Activated naive CD4-positive, alpha-beta T cell (primary cell): ENCODE measurements at regions not wholly inside any gene's neighbourhood (a gene's known extent, or its start where the extent isn't known, plus 50 kb on each side); places are given as distances from the start of the nearest gene placed in this dataset.
"Not testable (repeated sequence)": the region's sequence is repeated elsewhere in the genome, so short reads cannot be mapped to it uniquely, and the experiment has no call there.

Source experiments
- DNase-seq, 4 experiments: peaks; one replicate each; lab custom pipeline; 2025; lab: John Stamatoyannopoulos, UW

DNA sequence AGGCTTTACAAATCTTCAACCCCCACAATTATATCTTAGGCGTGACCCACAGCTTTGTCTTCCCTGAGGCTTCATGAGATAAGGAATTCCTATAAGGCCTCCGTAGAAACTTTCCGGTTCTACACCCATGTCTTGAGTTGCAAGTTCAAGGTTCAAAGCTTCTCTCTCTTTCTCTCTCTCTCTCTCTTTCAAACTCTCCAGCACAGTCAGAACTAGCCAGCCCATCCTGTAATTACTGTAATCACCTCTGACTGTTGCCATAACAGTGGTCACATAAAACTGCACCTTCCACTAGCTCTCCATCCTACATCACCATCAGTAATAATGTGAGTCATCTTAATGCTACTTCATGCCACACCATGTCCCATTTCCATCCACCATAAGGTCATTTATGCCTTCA, 90.0 kb upstream of the NFASC start:
- no peak for DNase-seq

DNA sequence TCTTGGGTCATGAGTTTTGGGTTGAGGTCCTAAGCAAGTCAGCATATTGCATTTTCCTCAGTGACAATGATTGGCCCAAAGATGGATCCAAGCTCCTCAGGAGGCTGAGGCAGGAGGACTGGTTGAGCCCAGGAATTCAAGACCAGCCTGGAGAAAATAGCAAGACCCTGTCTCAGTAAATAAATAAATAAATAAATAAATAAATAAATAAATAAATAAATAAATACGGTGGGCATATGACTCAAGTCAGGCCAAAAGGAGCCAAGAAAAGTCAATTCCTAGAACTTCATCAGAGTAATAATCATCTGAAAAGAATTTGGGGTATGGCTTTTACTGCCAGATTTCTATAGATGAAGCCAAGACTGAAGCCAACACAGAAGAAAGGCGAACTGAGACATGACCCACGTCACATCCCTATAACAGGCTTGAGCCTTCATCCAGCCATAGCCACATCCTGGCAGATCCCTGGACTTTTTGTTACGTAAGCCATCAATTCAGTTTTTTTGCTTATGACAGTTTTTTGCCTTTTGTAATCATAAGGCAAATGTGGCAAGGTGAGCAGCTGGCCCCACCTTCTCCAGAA, 88.5 kb upstream of the NFASC start:
- DNase-seq = no peak

GRCh38 chr1:204785023-204785422, 85.6 kb upstream of the NFASC start:
- DNase-seq = not testable (repeated sequence)

DNA sequence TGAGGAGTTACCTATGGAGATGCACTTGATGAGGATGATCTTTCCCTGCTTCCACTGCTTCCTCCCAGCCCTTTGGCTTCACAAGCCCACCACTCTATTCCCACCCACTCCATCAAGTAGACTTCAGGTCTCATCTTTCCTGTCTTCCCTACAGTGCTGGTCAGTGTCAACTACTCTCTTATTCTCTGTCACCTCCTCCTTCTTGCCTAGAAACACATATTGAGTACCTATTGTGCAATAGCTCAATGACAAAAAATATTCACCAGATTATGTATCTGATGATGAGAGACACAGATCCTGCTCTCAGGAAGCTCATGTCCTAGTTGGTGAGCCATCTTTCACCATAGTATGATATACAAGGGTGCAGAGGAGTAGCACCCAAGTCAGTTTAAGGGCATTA, 82.2 kb upstream of the NFASC start:
- DNase-seq = no peak

GRCh38 chr1:204791453-204792353, 79.0 kb upstream of the NFASC start:
- DNase-seq = peak; percentile 49 to 88 (median 76)

GRCh38 chr1:204792354-204792692, 78.3 kb upstream of the NFASC start:
- DNase-seq = no peak

DNA sequence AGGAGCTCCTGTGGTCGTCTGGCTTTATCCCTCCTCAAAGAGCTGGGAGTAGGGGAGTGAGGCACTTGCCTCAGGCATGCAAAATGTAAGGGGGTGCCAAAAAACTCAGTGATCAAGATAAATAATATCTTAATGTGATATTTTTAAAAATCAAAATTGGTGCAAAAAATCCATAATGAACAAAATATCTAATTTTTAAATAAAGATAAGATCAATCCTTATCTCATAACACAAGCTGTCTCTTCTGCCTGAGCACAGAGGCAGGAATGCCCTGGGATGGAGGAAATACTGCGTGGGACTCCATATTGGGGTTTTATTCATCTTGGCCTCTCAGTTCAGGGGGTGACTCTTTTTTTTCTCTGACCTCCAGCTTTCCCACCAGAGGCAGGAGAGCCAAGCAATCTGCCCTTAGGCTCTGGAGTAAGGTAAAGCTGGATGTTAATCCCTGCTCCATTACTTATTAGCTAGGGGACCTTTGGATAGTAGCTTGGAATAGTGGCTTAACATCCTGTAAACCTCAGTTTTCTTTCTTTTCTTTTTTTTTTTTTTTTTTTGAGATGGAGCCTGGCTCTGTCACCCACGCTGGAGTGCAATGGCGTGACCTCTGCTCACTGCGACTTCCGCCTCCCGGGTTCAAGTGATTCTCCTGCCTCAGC, 77.3 kb upstream of the NFASC start:
- DNase-seq = no peak

DNA sequence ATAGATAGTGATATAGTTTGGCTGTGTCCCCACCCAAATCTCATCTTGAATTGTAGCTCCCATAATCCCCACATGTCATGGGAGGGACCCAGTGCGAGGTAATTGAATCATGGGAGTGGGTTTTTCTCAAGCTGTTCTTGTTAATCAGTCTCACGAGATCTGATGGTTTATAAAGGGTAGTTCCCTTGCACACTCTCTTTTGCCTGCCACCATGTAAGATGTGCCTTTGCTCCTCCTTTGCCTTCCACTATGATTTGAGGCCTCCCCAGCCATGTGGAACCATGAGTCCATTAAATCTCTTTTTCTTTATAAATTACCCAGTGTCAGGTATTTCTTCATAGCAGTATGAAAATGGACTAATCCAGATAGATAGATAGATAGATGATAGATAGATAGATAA, 73.8 kb upstream of the NFASC start:
- not testable (repeated sequence) for DNase-seq

DNA sequence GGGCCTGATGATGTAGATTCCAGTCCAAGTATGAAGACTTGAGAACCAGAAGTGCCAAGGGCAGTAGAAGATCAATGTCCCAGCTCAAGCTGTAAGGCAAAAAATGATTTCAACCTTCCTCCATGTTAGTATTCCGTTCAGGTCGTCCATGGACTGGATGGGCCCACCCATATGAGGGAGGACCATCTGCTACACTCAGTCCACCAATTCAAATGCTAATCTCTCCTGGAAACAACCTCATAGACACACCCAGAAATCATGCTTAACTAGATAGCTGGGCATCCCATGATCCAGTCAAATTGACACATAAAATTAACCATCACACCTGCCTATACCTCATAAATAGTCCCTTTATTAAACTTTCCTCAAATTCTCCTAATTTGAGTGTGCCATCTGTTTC, 73.3 kb upstream of the NFASC start:
- DNase-seq = no peak

GRCh38 chr1:204799630-204800029, 71.0 kb upstream of the NFASC start:
- no peak for DNase-seq

- DNase-seq = no peak
Measured at GRCh38 chr1:204801211-204801610, 69.5 kb upstream of the NFASC start.

- DNase-seq = no peak
Measured at GRCh38 chr1:204802401-204803175, 68.1 kb upstream of the NFASC start.

GRCh38 chr1:204803607-204804006, 67.1 kb upstream of the NFASC start:
- DNase-seq = no peak

DNA sequence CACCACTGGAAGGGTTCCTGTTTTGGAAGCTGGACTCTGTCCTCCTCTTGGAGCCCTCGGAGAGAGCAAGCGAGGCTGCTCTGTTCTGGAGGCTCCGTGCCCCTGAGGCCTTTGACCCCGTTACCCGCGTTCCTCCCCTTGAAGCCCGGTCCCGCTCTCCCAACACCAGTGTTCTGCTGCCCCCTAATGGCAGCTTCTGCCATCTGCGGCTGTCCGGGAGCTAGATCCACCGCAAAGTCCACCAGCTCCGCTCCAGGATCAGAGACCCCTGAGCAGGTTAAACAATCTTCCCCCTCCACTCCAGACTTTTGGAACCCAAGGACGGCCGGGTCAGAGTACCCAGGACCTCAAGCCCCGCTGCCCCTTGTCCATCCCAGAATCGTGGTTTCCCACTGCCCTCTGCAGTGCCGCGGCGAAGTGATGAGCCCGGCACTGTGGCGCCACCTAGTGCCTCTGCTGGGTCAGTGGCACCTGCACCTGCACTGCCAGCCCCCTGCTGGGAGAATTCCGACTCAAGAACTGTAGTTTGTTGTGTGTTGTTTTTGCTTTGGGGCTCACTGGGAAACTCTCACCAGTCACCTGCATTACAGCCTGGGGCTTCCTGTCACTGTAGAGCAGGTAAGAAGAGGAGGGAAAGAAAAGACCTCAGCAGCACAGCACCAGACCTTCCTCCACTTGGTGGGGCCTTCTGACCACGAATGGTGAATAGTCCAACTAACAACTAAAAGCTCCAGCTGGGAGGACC, 63.5 kb upstream of the NFASC start:
- DNase-seq = peak; percentile 76 to 84 (median 82)

- no peak for DNase-seq
Measured at GRCh38 chr1:204809488-204809887, 61.2 kb upstream of the NFASC start.

DNA sequence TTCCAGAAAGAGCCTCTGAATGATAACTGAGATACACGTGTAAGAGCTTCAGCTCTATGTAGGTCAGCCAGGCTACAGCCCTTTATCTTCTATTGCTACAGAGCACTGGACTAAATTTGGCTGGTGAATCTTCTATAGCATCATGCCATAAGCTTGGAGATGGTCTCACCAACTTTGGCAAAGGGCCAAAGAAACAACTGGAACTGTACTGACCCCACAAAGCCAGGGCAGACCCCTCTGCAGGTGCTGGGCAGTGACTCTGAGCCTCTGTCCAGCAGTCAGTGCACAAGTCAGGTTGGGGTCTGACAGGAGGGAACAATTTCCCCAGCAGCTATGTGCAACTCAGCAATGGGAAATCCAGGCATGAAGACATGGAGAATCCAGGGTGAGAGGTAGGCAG, 57.8 kb upstream of the NFASC start:
- DNase-seq = no peak

GRCh38 chr1:204813522-204813921, 57.1 kb upstream of the NFASC start:
- no peak for DNase-seq

- DNase-seq = no peak
Measured at GRCh38 chr1:204814166-204814884, 56.3 kb upstream of the NFASC start.

DNA sequence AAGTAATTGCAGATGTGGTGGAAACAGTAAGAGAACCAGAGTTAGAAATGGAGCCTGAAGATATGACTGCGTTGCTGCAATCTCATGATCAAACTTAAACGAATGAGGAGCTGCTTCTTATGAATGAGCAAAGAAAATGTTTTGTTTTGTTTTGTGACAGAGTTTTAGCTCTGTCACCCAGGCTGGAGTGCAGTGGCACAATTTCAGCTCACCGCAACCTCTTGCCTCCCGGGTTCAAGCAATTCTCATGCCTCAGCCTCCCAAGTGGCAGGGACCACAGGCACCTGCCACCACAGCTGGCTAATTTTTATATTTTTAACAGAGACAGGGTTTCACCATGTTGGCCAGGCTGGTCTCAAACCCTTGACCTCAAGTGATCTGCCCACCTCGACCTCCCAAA, 53.3 kb upstream of the NFASC start:
- no peak for DNase-seq

- DNase-seq = no peak
Measured at GRCh38 chr1:204818998-204819397, 51.7 kb upstream of the NFASC start.

GRCh38 chr1:204819495-204819894, 51.2 kb upstream of the NFASC start:
- DNase-seq = no peak
